ENCODE measurements at regions not wholly inside any gene's neighbourhood (a gene's known extent, or its start where the extent isn't known, plus 50 kb on each side); places are given as distances from the start of the nearest gene placed in this dataset.

DNA sequence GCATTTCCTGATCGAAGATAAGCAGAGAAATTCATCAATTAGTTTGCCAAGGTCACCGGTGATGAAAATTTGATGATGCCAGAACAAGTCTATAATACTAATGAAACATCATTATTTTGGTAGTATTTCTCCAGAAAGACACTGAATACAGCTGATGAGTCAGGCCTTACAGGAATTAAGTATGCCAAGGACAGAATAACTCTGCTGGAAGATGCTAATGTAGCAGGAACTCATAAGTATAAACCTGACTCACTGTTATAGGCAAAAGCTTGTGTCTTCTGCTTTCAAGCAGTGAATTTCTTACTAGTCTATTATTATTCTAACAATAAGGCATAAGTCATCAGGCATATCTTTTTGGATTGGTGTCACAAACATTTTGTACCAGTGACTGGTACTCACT is 1825.1 kb upstream of the IGFBP7 start:
- DNase-seq (ENCODE audit: low spot score) = no peak

DNA sequence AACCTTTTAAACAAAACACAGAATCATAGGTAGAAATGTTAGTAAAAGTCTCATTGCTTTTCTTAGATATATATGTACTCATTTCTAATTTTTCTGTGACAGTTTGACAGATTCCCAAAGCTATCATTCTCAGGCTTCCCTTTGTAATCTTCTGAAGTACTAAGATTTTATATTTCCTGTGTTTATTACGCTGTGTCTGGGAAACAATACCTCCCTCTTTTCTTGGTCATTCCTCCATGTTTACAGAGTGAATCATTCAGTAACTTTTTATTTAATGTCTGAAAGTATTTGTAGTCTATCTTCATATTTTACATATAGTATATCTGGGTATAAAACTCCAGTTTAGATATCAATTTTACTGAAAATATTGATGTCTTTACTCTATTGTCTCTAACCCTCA is 1826.3 kb upstream of the IGFBP7 start:
- no peak for DNase-seq (ENCODE audit: low spot score)

DNA sequence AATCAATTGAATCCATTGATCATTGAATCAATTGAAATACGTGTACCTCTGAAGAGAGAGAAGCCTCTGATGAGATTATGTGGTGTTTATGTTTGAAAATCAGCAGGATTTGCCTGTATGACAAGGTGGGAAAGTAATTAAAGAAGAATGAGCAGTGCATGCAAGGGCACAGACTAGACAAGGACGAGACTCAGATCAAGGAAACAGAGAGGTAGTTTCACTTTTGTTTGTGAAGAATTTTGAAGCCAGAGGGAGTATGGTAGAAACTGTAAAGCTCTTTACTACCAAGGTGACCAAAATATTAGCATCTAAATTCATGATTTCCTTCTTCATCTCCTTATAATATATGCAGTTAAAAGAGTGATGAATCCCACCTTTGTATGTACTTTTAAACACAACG is 1830.0 kb upstream of the IGFBP7 start:
- no peak for DNase-seq (ENCODE audit: low spot score)

DNA sequence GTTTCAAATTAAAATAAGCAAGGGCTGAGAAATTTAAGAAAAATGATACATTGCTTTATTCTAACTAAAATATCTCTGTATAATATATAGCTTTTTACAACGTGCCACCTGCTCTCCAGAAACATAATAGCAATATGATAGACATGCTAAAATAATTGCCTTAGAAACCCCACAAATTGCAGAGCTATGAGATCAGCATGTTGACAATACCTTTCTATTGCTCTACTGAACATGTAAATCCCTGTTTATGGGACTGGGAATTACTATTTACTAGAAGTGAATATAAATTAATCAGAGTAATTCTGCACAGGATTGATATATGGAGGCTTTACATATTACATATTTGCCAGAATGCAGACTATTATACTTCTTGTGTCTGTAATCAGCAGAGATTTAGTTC is 1831.1 kb upstream of the IGFBP7 start:
- DNase-seq (ENCODE audit: low spot score) = no peak

DNA sequence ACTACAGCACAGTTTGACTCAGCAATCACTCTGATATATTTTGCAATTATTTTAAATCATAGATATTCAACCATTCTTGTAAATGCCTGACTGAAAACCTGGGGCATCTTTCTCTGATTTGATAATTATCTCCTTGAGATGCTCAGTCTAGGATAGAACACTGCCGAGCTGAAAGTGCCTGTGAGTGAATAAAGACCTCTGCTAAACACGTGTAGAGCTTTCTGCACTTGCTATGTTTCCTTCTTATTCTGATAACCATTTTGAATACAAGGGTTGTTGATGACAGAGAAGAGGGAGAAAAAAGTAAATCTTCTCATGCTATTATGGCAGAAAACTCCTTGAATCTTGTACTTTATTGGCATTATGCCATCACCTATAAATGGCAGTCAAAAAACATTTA is 1843.4 kb upstream of the IGFBP7 start:
- no peak for DNase-seq (ENCODE audit: low spot score)

DNA sequence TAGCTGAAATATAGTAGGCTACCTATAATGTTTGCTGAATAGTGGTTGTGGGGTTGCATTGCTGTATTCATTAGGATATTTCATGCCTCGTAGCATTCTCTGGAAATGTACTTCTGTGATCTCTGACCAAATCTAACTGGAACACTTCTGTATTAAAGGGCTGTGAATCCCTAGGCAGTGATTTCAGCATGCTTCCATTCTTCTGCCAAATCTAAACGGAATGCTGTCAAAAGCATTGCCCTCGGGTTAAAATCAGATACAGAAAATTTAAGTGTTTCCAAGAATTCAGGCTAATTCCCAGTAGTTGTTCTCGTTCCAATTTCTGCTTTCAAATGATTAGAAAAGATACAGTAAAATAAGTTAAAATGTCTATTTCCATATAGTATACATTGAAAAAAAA is 1847.5 kb upstream of the IGFBP7 start:
- no peak for DNase-seq (ENCODE audit: low spot score)

DNA sequence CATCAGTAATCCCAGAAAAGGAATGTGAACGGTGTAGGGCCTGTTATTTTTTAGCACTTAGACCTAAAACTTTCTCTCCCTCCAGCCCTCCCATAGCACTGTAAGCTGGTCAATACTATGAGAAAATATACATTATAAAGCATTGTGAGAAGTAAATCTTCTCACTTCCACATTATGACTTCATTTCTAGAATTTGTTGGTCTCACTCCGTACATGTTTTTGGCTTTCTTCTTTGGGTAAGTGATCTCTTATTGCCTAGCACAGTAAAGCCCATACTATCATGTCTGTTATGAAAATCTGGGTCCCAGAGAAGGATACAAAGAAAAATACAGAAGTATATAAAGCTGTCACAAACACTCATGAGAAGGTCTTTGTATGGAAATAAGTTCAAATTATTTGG is 1851.1 kb upstream of the IGFBP7 start:
- DNase-seq (ENCODE audit: low spot score) = no peak

DNA sequence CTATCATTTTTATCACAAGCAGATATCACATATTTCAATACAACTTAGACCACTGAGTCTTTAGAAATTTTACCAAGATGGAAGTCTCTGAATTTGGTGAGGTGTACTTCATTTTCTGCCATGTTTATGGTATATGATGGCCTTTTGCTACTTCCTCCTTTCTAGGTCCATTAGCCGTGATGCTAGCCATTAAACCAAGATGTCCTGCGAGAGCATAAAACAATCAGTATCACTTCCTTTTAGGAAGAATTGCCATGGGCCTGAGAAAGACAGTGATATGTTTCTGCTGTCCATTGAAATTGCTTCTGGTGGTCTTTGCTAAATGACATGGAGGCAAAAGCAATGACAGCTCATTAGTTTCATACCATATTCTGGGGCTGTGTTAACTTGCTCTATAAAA is 1851.7 kb upstream of the IGFBP7 start:
- DNase-seq (ENCODE audit: low spot score) = no peak

DNA sequence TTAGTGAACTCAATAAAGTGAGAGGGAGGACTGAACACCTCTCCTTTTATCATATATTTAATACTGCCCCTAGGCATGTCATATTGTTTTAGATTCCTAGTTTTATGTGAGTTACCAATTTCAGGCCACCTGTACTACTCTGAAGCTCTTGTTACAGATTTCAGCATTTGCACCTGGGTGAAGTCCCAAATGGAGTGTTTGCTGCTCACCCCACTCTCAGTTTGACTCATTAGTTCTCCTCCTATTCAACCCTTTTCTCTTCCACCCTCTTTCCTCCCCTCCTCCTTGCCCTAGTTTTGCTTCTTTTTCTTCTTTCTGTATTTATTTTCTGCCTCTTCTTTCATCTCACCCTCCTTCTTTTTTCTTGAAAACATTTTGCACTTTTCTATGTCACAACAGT is 1852.2 kb upstream of the IGFBP7 start:
- no peak for DNase-seq (ENCODE audit: low spot score)

DNA sequence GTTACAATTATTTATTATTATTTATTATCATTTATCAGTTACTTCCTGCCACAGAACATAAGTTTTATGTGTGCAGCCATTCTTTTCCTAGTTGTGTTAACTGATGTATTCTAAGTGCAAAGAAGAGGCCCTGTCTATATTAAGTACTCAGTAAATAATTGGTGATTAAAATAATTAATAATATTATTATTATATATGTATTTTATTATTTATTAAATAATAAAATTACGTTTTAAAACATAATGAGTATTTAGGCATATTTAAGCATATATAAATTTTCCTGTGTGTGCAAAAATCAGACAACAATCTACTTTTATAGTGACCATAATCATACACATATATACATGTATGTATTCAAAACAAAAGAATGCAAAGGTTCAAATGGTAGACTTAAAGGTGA is 1871.6 kb upstream of the IGFBP7 start:
- no peak for DNase-seq (ENCODE audit: low spot score)

DNA sequence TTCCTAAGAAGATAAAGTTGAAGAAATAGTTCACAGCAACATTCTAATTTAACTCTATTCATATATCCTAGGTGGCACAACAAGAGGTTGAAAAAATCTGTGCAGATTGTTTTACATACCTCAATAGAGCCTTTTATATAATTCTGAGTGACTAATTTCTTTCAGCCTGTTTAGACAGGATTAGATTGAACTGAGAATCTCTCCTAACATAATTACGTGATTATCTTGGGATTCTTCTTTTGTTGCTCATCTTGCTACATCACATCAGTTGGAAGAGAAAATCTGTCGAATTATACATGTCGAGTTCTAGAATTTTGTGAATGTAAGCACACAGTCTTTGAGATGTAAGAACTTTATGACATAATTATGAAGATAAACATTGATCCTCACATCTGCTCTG is 1873.7 kb upstream of the IGFBP7 start:
- DNase-seq (ENCODE audit: low spot score) = no peak

DNA sequence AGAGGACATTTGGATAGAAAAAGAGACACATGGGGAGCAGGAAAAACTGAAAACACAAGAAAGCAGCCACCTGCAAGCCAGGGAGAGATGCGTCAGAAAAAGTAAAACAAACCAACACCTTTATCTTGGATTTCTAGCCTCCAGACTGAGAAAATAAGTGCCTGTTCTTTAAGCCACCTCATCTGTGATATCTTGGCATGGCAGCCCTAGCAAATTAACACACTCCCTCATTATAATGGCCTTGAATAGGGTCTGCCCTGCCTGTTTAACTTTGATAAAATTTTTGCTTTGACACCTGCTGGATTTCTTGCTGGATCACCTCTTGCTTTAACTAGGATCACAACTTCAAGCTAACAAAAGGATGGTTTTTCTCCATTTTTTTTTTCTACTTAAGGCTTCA is 1892.0 kb upstream of the IGFBP7 start:
- no peak for DNase-seq (ENCODE audit: low spot score)

DNA sequence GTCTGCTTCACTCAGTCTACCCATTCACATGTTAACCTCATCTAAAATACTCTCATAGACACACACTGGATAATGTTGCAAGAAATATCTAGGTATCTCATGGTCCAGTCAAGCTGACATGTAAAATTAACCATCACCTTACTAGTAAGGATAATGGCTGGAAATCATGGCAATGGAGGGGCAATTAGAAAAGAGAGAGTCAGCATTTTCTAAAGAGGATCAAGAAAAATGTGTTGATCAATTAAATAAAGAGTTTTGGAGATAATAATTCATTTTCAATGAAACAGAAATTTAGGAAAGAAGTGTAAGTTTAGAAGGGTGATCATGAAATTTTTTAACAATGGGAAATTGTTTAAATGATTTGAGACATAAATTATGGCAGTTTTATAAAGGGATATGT is 1914.1 kb upstream of the IGFBP7 start:
- no peak for DNase-seq (ENCODE audit: low spot score)

DNA sequence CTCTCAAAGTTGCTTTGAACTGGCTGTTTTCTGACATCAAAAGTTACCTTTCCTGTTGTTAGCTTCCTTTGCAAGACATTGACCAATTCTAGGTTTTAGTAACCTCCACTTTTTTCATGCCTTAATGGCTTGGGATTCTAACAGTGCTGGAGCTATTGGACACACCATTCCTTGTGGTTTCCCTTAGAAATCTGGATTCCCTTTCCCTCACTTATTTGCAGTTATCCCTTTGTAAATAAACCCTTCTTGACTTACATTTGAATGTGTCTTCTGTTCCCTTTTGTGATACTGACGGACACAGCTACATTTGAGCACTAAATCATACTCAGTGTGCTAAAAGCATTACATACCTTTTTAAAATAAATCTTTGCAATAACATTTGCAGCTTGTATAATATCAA is 1927.6 kb upstream of the IGFBP7 start:
- DNase-seq (ENCODE audit: low spot score) = no peak

DNA sequence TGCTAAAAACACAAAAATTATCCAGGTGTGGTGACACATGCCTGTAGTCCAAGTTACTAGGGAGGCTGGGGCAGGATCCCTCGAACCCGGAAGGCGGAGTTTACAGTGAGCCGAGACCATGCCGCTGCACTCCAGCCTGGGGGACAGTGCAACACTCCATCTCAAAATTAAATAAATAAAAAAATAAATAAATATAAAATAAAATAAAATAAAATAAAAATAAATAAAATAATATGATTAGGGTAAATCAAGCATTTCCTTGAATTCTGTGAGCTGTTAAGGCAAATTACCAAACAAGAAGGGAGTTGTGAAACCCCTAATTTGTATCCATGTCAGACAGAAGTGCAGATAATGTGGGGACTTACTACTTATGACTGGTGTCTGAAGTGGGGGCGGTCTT is 1928.9 kb upstream of the IGFBP7 start:
- DNase-seq (ENCODE audit: low spot score) = no peak

DNA sequence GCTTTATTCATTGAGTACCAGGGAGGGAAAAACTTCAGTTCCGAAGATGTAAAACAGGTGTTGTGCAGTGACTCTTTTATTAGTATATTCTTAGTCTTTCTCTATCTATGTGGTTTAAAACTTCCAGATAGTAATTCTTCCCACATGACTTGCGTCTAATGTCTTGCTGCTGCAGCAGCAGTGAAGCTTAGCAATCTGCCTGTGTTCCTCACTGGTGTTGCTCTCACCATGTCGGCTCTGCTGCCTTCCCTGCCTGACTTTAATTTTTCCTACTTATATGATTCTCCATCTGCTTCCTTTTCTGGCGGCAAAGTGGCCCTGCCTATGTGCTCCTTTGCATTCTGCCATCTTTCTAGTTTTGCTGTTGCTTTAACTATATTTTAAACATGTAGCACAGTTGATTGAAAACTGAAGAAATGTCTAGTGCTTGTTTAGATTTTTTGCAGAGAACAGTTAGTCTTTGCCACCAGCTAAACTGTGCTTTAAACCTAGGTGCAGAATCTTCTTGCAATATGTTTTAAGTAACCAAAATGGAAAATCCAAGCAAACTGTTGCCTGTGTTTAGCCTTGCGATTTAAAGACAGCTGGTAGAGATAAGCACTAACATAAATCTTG is 1934.2 kb upstream of the IGFBP7 start:
- no peak for DNase-seq (ENCODE audit: low spot score)

DNA sequence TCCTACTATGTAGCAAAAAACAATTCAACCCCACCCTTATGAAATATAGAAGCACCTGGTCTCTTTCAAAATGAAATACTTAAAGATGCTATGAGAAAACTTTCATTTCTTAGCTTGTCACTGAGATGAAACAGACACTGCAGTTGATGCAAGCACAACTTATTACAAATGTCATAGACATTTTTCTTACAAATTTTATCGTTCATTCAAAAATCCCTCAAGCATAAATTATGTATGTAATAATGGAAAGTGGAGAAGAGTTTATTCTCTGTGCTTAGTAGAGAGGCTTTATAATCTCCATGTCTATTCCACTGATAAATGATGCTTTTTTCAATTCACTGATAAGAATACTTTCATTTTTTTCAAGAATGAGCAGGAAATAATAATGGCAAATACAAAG is 1943.9 kb upstream of the IGFBP7 start:
- DNase-seq (ENCODE audit: low spot score) = no peak

DNA sequence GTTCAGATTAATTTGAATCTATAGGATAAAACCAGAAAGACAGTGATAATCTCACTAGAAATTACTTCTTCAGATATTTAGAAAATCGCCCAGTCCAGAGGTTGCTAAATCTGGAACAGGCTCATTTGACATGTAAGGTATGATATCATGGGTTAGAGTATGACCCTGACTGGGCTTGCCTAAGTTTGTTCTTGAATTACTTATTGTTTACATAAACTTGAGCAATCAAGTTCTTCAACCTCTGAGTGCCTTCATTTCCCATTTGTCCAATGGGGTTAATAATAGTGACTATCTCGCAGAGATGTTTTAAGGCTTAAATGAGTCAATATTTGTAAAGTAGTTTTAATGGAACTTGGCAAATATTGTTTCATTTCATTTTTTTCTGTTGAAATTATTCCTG is 1947.6 kb upstream of the IGFBP7 start:
- DNase-seq (ENCODE audit: low spot score) = no peak

DNA sequence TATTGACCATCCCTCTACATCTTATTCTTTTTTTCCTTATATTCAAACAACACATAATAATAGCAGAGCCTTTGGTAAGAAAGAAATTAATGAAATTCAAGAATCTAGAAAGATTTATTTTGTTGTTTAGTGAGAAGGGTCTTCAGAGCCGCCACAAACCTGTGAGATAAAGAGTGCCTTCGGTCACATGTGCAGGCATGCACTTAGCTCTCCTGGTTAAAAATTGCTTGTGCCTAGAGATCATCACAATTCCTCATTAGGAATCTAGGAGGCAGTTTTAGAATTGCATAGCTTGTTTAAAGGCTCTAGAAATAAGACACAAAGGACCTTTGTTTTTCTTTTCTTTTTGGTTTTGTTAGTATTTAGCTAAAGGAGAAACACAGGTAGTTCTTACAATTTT is 1948.4 kb upstream of the IGFBP7 start:
- DNase-seq (ENCODE audit: low spot score) = no peak

DNA sequence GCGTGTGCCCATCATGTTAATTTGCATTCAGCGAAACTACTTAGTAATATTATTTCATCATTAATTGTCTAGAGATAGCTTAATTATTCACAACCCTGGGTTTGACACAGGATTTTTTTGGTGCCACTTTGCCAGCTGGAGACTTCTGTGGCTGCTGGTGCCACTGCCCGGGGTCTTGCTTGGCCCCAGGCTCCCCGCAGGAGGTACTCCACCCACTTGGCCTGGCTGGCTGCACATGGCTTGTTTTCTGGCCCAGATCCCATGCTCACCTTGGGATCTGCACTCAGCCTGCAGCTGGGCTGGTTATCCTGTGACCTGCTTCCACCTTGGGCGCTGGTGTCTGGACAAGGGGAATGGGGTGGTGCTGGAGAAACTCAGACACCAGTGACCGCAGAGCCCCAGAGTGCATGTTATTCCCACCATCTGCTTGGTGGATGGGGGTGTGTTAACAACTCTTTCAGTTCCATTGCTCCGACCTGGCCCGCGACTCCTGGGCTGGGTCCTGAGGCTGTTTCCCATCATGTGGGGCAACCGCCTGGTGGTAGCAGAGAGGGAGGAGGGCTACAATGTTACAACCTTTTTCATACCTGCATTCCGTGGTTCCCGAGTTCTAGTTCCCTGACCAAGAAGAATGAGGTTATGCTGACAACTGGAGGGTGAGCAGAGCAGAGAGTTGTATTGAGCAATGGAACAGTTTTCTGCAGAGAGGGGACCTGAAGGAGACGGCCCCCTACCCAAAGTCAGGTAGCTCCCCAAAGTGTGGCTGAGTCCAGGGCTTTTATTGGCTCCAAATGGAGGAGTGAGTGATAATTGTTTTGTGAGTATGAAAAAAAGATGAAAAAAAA is 1950.0 kb upstream of the IGFBP7 start:
- DNase-seq (ENCODE audit: low spot score) = no peak

DNA sequence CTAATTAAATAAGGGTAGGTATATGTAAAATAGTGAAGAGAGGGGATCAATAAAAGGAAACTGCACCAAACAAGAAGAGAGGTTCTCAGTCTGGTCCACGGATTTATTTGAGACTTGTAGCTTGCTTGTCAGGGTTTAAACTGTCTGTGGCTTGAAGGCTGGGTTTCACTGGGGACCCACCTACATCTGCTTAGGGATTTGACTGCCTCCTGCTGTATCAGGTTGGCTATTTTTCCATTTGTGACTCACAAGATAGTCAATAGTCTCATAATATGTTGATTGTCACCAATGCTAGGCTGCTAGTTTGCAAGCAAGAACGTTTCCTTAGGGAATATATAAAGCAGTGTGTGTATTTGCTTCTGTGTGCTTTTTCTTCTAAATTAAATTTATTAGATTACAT is 1950.7 kb upstream of the IGFBP7 start:
- DNase-seq (ENCODE audit: low spot score) = no peak

DNA sequence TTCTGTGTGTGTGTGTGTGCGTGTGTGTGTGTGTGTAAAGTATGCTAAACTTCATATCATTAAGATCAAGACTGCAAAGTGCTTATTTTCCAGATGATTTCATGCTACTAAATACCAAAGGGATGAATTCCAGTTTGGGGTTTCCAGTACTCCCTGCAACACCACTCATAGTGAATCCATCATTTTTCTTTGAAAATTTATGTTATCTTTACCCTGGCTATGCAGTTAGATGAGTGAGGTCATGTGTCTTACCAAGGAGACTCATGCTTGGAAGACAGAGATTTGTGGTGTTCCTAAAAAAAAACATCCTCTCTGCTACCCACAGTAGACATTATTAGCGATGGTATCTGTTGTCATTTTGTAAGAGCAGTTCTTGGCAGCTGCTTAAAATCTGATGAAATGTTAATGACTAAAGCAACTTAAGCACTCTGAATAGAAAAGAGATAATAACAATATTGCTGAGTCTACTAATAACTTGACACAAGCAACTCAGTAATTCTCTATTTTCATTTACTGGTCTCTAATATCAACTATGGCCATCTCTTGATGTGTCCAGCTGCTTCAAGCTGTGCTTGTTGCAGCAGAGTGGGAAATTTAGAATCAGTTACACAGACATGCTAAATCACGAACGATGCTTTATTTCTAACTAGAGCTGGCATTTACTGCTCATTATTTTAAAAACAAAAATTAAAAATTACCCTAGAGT is 1953.0 kb upstream of the IGFBP7 start:
- DNase-seq (ENCODE audit: low spot score) = no peak

DNA sequence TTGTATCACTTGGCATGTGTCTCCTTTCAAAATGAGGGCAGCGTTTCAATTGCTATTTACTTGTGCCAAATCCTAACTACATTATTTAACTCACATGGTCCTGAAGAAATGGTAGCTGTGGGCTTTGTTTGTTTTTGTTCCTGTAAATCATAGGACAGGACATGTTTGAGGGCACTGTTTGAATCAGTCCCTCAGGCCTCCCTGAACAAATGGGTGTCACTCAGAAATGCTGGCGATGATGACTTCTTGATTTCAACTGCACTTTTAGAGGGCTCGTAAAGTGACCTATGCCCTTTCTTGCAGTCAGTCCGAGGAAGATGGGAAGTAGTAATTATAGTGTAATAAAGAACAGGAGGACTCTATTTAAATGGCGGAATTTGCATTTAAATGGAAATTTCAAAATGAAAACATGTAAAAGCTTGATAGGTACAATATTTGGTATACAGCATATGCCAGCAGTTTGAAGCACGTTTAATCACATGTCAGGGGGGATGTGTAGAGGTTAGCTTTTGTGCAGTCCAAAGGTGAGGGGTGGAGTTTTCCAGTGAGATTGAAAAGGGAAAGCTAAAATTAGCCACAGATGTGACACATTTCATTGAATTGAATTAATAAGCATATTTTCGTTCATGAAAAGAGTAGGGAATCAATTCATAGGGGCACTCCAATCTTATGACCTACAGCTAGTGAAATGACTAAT is 1958.7 kb upstream of the IGFBP7 start:
- no peak for DNase-seq (ENCODE audit: low spot score)
